ENCODE measurements at regions not wholly inside any gene's neighbourhood (a gene's known extent, or its start where the extent isn't known, plus 50 kb on each side); places are given as distances from the start of the nearest gene placed in this dataset.
"Not testable (repeated sequence)": the region's sequence is repeated elsewhere in the genome, so short reads cannot be mapped to it uniquely, and the experiment has no call there.

DNA sequence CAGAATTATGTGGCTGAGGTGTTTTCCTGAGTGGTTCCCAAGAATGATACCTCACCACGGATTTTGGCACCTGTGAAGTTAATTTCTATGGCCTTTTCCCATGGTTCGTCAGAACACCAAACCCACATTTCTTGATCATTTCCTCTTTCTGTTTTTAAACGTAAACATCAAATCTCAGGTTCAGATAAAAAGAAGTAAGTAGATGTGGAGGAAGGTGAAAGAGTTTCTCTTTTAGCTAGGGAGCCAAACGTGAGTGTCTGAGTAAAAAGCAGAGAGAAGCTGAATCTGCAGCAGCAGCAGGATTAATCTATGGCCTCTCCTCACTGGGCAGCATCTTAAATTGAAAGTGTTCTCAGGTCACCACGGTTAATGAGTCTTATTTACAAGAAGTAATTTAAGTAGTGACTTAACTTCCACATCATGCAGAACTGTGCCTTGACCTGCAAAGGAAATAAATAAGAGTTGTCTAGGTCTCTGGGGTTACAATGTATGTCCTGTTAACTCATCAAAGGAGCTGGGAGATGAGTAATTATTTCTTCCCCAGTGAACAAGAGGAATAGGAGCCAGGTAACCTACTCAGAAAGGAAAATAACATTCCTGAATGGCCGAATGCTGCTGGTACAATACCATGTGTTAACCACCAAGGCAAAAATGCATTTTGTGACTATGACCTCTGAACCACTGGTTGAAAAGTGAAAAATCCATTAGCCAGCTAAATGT lies 139.6 kb upstream of the NETO1 start:
- DNase-seq (ENCODE audit: low spot score): no peak
- intact Hi-C loops (cut with DNase I): no loop called here

DNA sequence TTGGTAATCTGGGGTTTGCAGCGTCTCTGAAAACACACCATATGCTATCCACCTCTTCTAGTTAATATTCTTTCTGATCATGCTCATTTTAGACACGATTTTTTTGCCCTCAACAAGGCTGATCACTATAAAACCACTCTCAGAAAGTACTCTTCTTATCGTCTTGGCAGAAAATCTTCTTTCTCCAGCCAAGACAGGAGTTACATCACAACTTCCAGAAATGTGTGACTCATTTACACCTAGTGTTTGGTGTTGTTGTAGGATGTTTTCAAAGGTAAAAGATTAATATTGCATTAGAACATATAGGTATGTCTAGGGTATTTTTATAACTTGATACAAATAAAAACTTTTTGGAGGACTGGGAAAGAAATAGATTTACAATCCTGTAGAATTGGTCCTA lies 138.5 kb upstream of the NETO1 start:
- intact Hi-C loops (cut with DNase I): no loop called here
- DNase-seq (ENCODE audit: low spot score): no peak

DNA sequence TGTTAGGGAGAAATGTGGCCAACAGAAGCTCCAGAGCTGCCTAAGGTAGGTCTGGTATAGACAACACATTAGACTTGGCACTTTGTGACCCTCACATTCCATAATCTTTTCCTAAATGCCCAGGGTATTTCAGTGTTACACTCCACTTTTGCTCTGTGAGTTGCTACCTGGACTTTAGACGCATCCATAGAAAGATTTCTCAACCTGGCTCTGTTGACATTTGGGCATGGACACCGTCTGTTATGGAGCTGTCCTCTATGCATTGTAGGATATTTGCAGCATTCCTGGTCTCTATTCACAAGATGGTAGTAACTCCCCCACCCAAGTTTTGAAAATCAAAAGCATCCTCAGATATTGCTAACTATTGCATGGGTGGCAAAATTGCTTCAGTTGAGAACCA lies 136.5 kb upstream of the NETO1 start:
- DNase-seq (ENCODE audit: low spot score): no peak
- intact Hi-C loops (cut with DNase I): no loop called here

DNA sequence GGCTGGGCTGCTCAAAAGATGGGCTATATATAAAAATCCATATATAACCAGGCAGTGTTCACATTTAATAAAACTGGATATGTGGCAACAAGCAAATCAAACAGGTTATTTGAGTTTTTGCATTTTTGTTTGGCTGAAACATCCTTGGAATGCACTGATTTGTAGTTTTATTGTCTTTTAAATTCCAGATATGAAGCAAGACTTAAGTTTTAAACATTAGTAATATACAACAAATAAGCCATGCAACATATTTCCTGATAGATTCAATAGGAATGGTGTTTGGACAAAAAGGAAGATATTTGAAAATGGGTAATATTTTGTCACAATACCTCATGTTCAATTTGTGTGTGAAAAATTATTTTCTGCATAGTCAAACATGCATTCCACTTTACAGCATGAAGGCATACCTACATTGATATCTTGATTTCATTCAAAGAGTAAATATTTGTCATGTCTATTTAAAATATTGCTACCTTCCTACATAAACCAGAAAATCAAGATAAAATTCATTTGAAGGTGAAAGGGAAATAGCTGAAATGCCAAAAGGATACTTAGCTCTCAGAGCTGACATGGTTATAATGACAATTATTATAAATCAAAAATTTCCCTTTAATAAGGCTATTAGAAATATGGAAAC lies 132.3 kb upstream of the NETO1 start:
- intact Hi-C loops (cut with DNase I): no loop called here
- DNase-seq (ENCODE audit: low spot score): no peak

DNA sequence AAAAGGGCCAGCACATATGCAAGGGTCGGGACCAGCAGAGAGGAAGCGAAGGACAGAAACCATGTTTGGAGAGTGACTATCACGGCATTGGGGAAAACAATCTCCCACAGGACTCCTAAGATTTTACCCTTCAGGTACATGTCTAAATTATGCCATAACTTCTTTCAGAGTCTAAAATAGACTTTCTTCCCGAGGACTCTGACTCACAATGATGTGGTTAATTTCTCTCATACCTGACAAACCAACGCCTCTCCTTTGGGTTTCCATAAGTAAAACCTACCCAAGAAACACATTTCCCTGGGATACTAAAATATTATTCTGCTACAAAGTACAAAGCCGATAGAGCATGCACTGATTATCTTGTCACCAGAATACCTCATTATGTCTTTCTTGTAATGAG lies 127.8 kb upstream of the NETO1 start:
- intact Hi-C loops (cut with DNase I): no loop called here
- no peak for DNase-seq (ENCODE audit: low spot score)

DNA sequence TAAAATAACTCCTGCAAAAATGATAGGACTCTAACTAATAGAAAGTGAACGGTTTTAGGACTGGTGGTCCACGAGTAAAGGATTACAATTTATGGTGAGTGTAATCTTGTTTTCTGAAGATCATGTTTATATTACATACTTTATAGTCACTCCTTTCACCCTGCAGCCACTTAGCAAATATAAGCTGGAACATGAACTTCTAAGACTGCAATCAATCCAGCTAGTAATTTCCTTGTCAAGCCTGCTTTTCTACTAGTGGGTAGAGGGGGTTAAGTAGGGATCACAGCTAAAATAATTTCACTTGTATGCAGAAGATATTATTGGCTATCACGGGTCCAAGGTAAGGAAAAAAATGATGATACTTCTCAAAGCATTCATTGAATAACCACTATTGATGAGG lies 125.5 kb upstream of the NETO1 start:
- DNase-seq (ENCODE audit: low spot score): no peak
- intact Hi-C loops (cut with DNase I): no loop called here

DNA sequence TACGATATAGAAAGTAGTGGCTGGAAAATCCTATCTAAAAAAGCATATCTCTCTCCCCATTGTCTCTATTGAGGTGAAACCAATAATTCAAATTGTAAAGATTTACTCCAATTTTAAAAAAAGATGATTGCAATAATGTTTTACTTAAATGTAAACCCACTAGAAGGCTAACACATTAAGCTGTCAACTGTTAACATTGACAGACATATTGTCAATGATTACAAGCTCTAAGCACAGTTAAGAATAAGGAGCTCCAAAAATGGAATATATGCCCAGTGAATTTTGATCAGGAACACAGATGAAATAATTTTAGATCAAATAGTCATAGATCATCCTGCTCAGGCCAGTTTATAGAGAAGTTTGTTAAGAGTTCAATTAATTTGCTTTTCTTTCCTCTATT lies 123.6 kb upstream of the NETO1 start:
- intact Hi-C loops (cut with DNase I): no loop called here
- DNase-seq (ENCODE audit: low spot score): no peak

DNA sequence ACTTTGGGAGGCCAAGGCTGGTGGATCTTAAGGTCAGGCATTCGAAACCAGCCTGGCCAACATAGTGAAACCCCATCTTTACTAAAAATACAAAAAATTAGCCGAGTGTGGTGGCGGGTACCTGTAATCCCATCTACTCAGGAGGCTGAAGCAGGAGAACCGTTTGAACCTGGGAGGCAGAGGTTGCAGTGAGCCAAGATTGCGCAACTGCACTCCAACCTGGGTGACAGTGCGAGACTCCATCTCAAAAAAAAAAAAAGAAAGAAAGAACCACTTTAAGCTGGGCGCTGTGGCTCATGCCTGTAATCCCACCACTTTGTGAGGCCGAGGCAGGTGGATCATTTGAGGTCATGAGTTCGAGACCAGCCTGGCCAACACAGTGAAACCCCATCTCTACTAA lies 119.8 kb upstream of the NETO1 start:
- intact Hi-C loops (cut with DNase I); DNase-seq (ENCODE audit: low spot score): not testable (repeated sequence)

DNA sequence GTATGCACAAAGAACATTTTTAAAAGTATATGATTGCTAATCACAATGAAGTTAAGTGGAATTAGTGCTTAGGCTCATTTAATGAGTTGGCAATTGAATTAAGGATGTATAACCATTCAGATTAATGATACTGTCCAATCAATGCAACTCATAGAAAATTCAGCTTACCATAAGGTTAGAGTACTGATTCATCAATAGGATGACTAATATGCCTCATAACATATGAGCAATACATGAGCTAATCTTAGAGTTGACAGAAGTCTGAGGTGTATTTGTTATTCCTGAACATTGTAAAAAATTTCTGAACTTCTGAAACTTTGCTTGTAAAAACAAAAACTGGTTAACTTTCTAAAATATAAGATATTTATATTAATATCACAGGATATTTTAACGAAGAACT lies 118.3 kb upstream of the NETO1 start:
- DNase-seq (ENCODE audit: low spot score): no peak
- intact Hi-C loops (cut with DNase I): no loop called here

DNA sequence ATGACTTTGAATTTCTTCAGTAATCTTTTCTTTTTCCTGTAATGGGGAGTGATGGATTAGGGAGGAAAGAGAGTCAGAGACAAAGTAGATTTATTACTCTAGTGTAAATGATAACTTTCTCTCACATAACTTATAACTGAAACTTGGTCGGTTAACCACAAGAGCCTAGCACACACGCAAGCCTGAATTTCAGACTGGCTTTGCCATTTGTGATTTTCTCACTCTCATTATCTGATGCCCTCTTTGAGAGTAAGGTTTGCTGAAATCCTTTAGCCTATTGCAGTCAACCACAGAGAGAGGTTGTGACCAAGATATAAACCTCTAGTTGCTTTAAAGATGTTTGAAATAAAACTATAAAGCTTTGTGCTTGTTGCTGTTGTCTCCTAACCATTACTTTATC lies 117.9 kb upstream of the NETO1 start:
- no peak for DNase-seq (ENCODE audit: low spot score)
- intact Hi-C loops (cut with DNase I): no loop called here

DNA sequence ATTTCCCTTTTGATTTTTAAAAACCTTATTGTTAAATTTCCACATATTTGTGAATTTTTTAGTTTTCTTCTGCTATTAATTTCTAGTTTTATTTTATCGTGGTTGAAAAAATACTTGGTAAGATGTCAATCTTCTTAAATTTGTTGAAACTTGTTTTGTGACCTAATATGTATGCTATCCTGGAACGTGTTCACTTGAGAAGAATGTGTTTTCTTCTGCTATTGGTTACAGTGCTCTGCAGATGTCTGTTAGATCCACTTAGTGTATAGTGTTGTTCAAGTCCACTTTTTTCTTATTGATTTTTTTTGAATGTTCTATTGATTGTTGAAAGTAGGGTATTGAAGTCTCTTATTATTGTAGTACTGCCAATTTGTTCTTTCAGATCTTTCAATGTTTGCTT lies 116.5 kb upstream of the NETO1 start:
- DNase-seq (ENCODE audit: low spot score): no peak
- intact Hi-C loops (cut with DNase I): no loop called here

DNA sequence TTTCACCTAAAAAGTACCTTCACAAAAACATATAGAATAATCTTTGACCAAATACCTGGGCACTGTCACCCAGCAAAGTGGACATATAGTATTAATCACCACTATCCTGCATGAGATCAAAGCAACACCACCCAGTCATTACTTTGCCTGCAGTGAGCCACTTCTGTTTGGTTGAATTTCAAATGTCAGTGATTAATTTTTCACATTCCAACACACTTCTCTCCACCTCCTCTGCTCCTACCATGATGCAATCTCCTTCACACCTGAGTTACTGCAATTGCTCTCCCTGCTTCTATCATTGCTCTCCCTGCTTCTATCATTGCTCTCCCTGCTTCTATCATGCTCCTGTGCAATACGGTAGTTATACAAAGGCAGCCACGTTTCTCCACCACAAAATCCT lies 106.1 kb upstream of the NETO1 start:
- intact Hi-C loops (cut with DNase I): no loop called here
- no peak for DNase-seq (ENCODE audit: low spot score)

DNA sequence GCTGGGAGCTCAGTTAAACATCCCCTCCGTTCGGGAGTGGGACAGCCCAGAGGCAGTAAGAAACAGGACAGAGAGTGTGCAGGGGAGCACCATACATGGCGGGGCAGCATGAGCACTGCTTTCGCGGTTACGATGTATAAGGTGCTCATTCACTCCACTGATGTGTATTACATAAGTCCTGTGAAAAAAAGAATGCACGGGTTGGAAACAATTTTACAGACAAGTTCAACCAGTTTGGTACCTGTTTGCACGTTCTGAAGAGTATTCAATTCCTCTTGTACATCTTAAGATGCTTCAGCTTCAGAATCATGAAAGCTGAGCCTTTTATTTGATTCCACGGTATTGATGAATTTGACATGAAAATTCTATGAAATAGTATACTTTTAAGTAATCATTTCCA lies 97.8 kb upstream of the NETO1 start:
- intact Hi-C loops (cut with DNase I): no loop called here
- DNase-seq (ENCODE audit: low spot score): no peak

DNA sequence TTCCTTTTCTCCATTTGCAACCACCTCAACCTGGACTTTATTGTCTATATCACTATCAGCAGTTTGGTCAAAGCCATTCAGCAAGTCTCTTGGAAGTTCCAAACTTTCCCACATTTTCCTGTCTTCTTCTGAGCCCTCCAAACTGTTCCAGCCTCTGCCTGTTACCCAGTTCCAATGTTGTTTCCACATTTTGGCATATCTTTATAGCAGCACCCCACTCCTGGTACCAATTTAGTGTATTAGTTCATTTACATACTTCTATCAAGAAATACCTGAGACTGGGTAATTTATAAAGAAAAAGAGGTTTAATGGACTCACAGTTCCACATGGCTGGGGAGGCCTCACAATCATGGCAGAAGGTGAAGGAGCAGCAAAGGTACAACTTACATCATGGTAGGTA lies 90.4 kb upstream of the NETO1 start:
- DNase-seq (ENCODE audit: low spot score): not testable (repeated sequence)

DNA sequence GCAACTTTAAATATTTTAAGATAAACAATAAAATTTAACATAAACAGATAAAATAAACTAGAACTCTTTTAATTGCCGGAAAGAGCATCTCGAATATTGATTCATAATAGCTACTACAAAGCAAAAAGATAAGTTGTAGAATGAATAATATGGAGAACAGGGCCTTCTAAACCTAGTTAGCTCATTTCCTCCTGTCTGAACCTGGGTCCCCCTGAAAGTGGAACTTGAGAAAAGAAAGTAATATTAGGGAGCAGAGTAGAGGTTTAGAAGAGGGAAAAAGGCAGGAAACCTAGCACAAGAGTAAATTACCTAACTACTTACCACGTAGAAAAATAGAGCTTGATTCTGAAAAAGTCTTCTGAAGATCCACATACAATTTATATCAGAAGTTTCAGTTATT lies 80.7 kb upstream of the NETO1 start:
- intact Hi-C loops (cut with DNase I): no loop called here
- DNase-seq (ENCODE audit: low spot score): no peak

More for the DNA sequence above, 90.4 kb upstream of the NETO1 start:
- intact Hi-C loops (cut with DNase I): not testable (repeated sequence)

DNA sequence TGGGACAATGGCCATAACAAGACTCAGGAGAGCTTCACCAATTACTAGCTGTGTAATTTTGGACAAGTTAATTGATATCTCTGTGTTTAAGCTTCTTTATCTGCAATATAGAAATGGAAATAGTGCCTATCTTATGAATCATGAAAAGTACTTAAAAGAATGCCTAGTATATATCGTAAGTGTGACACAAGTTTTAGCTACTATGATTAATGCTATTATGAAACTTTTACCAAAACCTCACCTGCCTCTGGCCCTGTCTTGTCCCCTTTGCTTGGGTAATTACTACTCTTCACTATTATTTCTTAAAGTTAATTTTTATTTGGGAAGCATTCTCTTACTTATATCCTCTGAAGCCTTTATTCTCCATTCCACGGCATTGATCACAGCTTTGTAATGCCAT lies 75.0 kb upstream of the NETO1 start:
- intact Hi-C loops (cut with DNase I): no loop called here
- no peak for DNase-seq (ENCODE audit: low spot score)

DNA sequence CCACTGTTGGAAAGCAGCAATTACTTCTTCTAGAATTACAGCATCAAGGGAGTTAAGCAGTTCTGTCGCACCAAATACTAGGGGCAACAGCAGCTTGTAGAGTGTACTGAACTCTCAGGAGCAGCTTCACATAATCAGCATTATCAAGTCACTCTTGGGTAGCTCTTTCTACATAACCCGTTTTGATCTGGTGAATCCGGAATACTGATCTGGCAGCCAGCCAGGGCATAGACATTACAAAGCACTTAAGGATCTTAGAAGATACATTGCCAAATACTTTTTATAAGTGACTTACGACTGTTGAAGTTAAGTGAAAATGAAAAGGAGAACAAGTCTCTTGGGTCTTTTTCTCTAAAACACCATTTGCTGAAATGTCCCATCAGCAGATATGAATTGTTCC lies 73.2 kb upstream of the NETO1 start:
- no peak for DNase-seq (ENCODE audit: low spot score)
- intact Hi-C loops (cut with DNase I): no loop called here

DNA sequence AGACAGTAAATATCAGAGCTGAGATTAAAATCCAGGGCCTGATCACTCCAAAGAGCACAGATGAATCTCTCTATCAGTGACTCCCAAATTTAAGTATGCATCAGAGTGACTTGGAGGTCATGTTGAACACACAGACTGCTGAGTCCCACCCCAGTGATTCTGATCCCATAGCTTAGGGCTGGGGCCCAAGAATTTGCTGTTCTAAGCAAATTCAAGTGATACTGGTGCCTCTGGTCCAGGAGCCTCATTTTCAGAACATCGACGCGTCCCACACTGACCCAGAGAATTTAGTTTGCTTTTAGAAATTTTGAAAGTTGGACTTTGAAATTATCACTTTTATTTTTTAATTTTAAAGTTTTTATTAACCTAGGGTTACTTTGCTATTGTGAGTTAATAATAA lies 72.7 kb upstream of the NETO1 start:
- DNase-seq (ENCODE audit: low spot score): no peak
- intact Hi-C loops (cut with DNase I): no loop called here

DNA sequence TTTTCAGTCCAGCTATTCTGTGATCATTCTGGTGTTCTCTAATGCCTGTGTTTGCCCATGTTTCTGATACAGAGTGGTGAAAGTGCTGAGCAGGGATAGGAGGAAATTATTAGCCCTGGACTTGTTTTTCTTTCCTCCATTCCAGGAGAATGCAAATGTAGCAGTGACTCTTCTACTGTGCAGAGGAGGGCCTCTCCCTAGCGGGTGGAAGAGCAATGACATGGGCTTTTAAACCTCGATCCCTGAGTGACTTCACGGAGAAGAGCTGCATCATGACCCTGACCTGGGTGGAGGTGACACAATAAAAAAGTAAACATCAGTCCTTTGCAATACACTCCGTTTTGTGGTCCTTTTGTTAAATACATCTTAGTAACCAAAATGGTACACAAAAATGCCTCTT lies 68.0 kb upstream of the NETO1 start:
- intact Hi-C loops (cut with DNase I): no loop called here
- no peak for DNase-seq (ENCODE audit: low spot score)

DNA sequence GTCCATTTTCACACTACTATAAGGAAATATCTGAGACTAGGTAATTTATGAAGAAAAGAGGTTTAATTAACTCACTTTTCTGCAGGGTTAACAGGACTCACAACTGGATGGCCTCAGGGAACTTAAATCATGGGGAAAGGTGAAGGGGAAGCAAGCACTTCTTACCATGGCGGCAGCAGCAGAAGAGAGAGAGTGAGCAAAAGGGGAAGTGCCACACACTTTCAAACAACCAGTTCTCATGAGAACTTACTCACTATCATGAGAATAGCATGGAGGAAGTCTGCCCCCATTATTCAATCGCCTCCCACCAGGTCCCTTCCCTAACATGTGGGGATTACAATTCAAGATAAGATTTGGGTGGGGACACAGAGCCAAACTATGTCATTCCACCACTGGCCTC lies 55.1 kb upstream of the NETO1 start:
- DNase-seq (ENCODE audit: low spot score): no peak
- intact Hi-C loops (cut with DNase I): no loop called here
